CD4-positive, alpha-beta memory T cell (primary cell): ENCODE measurements at regions not wholly inside any gene's neighbourhood (a gene's known extent, or its start where the extent isn't known, plus 50 kb on each side); places are given as distances from the start of the nearest gene placed in this dataset.

Experiments
- CTCF ChIA-PET: fragments of 350-600 bp; sonication (Branson Sonifier 250); formaldehyde crosslinking; loops from one replicate; lab custom pipeline; 2021; ENCODE audit warnings: inconsistent platforms; ENCODE audit not compliant: partially characterized antibody; lab: Charles Lee
- POLR2A ChIA-PET: fragments of 350-600 bp; sonication (Branson Sonifier 250); formaldehyde crosslinking; loops from one replicate; lab custom pipeline; 2021; ENCODE audit not compliant: partially characterized antibody; lab: Charles Lee
- DNase-seq, 5 donors: peaks; one replicate each; pipeline versions ENCODE4 v3.0.0 to v3.0.0-alpha.2; 2020 to 2022; ENCODE audit warnings: mixed read lengths in 1 of 5
- H3K27ac ChIP-seq: one replicate; pipeline ENCODE4 v1.7.0; 2013; ENCODE audit warnings: low read depth, low read length
- H3K27me3 ChIP-seq: 2 replicates; pipeline ENCODE4 v1.7.0; 2013; ENCODE audit warnings: mild to moderate bottlenecking, low read length, moderate library complexity; ENCODE audit not compliant: insufficient read depth
- H3K36me3 ChIP-seq: 2 replicates; pipeline ENCODE4 v1.7.0; 2013; ENCODE audit warnings: mild to moderate bottlenecking, low read length, moderate library complexity; ENCODE audit not compliant: insufficient read depth
- H3K4me1 ChIP-seq: 2 replicates; pipeline ENCODE4 v1.7.0; 2013; ENCODE audit warnings: mild to moderate bottlenecking, low read length, moderate library complexity; ENCODE audit not compliant: insufficient read depth
- H3K4me3 ChIP-seq, 2 donors: one replicate each; pipeline ENCODE4 v1.7.0; 2013; ENCODE audit warnings: low read length in 2 of 2, mild to moderate bottlenecking in 1 of 2
- H3K9me3 ChIP-seq, 2 donors: one replicate each; pipeline ENCODE4 v1.7.0; 2013; ENCODE audit warnings: low read length in 2 of 2, control low read depth in 1 of 2; ENCODE audit not compliant: control insufficient read depth in 1 of 2
- H3K27ac Mint-ChIP-seq, 7 donors: one replicate each; pipeline ENCODE4 v1.8.0; 2020 to 2021; ENCODE audit warnings: mixed read lengths in 7 of 7, mild to moderate bottlenecking in 6 of 7, inconsistent platforms in 3 of 7, moderate library complexity in 3 of 7
- H3K27me3 Mint-ChIP-seq, 2 donors: one replicate each; pipeline ENCODE4 v1.8.0; 2020 to 2021; ENCODE audit warnings: mixed read lengths in 2 of 2
- H3K36me3 Mint-ChIP-seq, 2 donors: one replicate each; pipeline ENCODE4 v1.8.0; 2020 to 2021; ENCODE audit warnings: mixed read lengths in 2 of 2, inconsistent platforms in 1 of 2, mild to moderate bottlenecking in 1 of 2
- H3K4me1 Mint-ChIP-seq, 4 donors: one replicate each; pipeline ENCODE4 v1.8.0; 2020 to 2021; ENCODE audit warnings: mixed read lengths in 4 of 4, mild to moderate bottlenecking in 1 of 4
- H3K4me3 Mint-ChIP-seq, 8 donors: one replicate each; pipeline ENCODE4 v1.8.0; 2020 to 2021; ENCODE audit warnings: mixed read lengths in 8 of 8, mild to moderate bottlenecking in 7 of 8, moderate library complexity in 6 of 8, inconsistent platforms in 3 of 8
- H3K9me3 Mint-ChIP-seq, 8 donors: one replicate each; pipeline ENCODE4 v1.8.0; 2020 to 2021; ENCODE audit warnings: mixed read lengths in 8 of 8, mild to moderate bottlenecking in 5 of 8, inconsistent platforms in 3 of 8, moderate library complexity in 1 of 8
- intact Hi-C: fragments of 100-400 bp; cut with micrococcal nuclease; formaldehyde crosslinking; loops from one replicate; pipeline ENCODE4 v1.15.1; 2023

- Histone ChIP-seq H3K36me3 (no peaks in the 10 kb centered on the region), H3K9me3 (no peaks in the 10 kb centered on the region), H3K4me3 (no peak overlapping the region), H3K27ac (no peak overlapping the region), H3K4me1 (no peaks in the 10 kb centered on the region), H3K27me3 (no peaks in the 10 kb centered on the region)
- CTCF ChIA-PET, result no interaction called here
- H3K4me1 Mint-ChIP-seq, result no peaks in the 10 kb centered on the region
- H3K36me3 Mint-ChIP-seq, result no peaks in the 10 kb centered on the region
- no peaks in the 10 kb centered on the region for H3K9me3 Mint-ChIP-seq
- DNase-seq, result no peak
- intact Hi-C loops, result no loop called here
- POLR2A ChIA-PET, result no interaction called here
- H3K4me3 Mint-ChIP-seq, result no peak overlapping the region
- peaks cover 0 to 2% of the 10 kb centered on the region in 2 donors for H3K27me3 Mint-ChIP-seq
- H3K27ac Mint-ChIP-seq, result no peak overlapping the region
Observed at GRCh38 chr7:118046801-118047200, 137.2 kb upstream of the LSM8 start.

GRCh38 chr7:118052336-118052735 lies 131.6 kb upstream of the LSM8 start:
- no peaks in the 10 kb centered on the region for H3K27me3 ChIP-seq
- Mint-ChIP-seq H3K4me1 (no peaks in the 10 kb centered on the region), H3K27ac (no peak overlapping the region), H3K9me3 (peaks cover 0 to 4% (median 0%) of the 10 kb centered on the region in 8 donors), H3K27me3 (peaks cover 0 to 3% of the 10 kb centered on the region in 2 donors), H3K4me3 (no peak overlapping the region), H3K36me3 (no peaks in the 10 kb centered on the region)
- H3K4me1 ChIP-seq, result no peaks in the 10 kb centered on the region
- H3K27ac ChIP-seq, result no peak overlapping the region
- DNase-seq, result no peak
- intact Hi-C loops, result no loop called here
- POLR2A ChIA-PET, result no interaction called here
- CTCF ChIA-PET, result no interaction called here
- H3K36me3 ChIP-seq, result no peaks in the 10 kb centered on the region
- no peak overlapping the region for H3K4me3 ChIP-seq
- H3K9me3 ChIP-seq, result no peaks in the 10 kb centered on the region

GRCh38 chr7:118053353-118053752 lies 130.6 kb upstream of the LSM8 start:
- H3K36me3 Mint-ChIP-seq, result no peaks in the 10 kb centered on the region
- POLR2A ChIA-PET, result no interaction called here
- Histone ChIP-seq H3K9me3 (no peaks in the 10 kb centered on the region), H3K27me3 (no peaks in the 10 kb centered on the region), H3K4me1 (no peaks in the 10 kb centered on the region), H3K4me3 (no peak overlapping the region), H3K27ac (no peak overlapping the region), H3K36me3 (no peaks in the 10 kb centered on the region)
- no peak overlapping the region for H3K27ac Mint-ChIP-seq
- DNase-seq, result no peak
- H3K27me3 Mint-ChIP-seq, result peaks cover 0 to 3% of the 10 kb centered on the region in 2 donors
- CTCF ChIA-PET, result no interaction called here
- peaks cover 0 to 4% (median 0%) of the 10 kb centered on the region in 8 donors for H3K9me3 Mint-ChIP-seq
- H3K4me1 Mint-ChIP-seq, result no peaks in the 10 kb centered on the region
- intact Hi-C loops, result no loop called here
- H3K4me3 Mint-ChIP-seq, result no peak overlapping the region

GRCh38 chr7:118054529-118054928 lies 129.4 kb upstream of the LSM8 start:
- H3K4me1 ChIP-seq, result no peaks in the 10 kb centered on the region
- no peak overlapping the region for H3K27ac ChIP-seq
- H3K4me3 Mint-ChIP-seq, result no peak overlapping the region
- no peaks in the 10 kb centered on the region for H3K36me3 Mint-ChIP-seq
- H3K4me3 ChIP-seq, result no peak overlapping the region
- no peaks in the 10 kb centered on the region for H3K36me3 ChIP-seq
- intact Hi-C loops, result no loop called here
- no peak overlapping the region for H3K27ac Mint-ChIP-seq
- H3K27me3 ChIP-seq, result no peaks in the 10 kb centered on the region
- peaks cover 0 to 3% of the 10 kb centered on the region in 2 donors for H3K27me3 Mint-ChIP-seq
- no peaks in the 10 kb centered on the region for H3K4me1 Mint-ChIP-seq
- H3K9me3 Mint-ChIP-seq, result peaks cover 0 to 4% (median 0%) of the 10 kb centered on the region in 8 donors
- no peak for DNase-seq
- H3K9me3 ChIP-seq, result no peaks in the 10 kb centered on the region
- POLR2A ChIA-PET, result no interaction called here
- CTCF ChIA-PET, result no interaction called here

- no peak for DNase-seq
- POLR2A ChIA-PET, result no interaction called here
- Histone ChIP-seq H3K27me3 (no peaks in the 10 kb centered on the region), H3K9me3 (no peaks in the 10 kb centered on the region), H3K36me3 (no peaks in the 10 kb centered on the region), H3K4me1 (no peaks in the 10 kb centered on the region), H3K4me3 (no peak overlapping the region), H3K27ac (no peak overlapping the region)
- peaks cover 0 to 4% (median 0%) of the 10 kb centered on the region in 8 donors for H3K9me3 Mint-ChIP-seq
- H3K4me3 Mint-ChIP-seq, result no peak overlapping the region
- H3K27ac Mint-ChIP-seq, result no peak overlapping the region
- no peaks in the 10 kb centered on the region for H3K36me3 Mint-ChIP-seq
- H3K4me1 Mint-ChIP-seq, result no peaks in the 10 kb centered on the region
- CTCF ChIA-PET, result no interaction called here
- intact Hi-C loops, result no loop called here
- H3K27me3 Mint-ChIP-seq, result peaks cover 0 to 3% of the 10 kb centered on the region in 2 donors
Observed at GRCh38 chr7:118055647-118056046, 128.3 kb upstream of the LSM8 start.

- no peak for DNase-seq
- no peaks in the 10 kb centered on the region for H3K9me3 ChIP-seq
- Mint-ChIP-seq H3K36me3 (no peaks in the 10 kb centered on the region), H3K27ac (no peak overlapping the region), H3K27me3 (peaks cover 0 to 3% of the 10 kb centered on the region in 2 donors), H3K9me3 (peaks cover 0 to 4% (median 0%) of the 10 kb centered on the region in 8 donors), H3K4me3 (no peak overlapping the region), H3K4me1 (no peaks in the 10 kb centered on the region)
- intact Hi-C loops, result no loop called here
- H3K36me3 ChIP-seq, result no peaks in the 10 kb centered on the region
- no peaks in the 10 kb centered on the region for H3K4me1 ChIP-seq
- H3K27me3 ChIP-seq, result no peaks in the 10 kb centered on the region
- no peak overlapping the region for H3K27ac ChIP-seq
- H3K4me3 ChIP-seq, result no peak overlapping the region
- ChIA-PET POLR2A (no interaction called here), CTCF (no interaction called here)
Observed at GRCh38 chr7:118057404-118057803, 126.6 kb upstream of the LSM8 start.

GRCh38 chr7:118059209-118059608 lies 124.8 kb upstream of the LSM8 start:
- intact Hi-C loops, result no loop called here
- Mint-ChIP-seq H3K9me3 (peaks cover 0 to 4% (median 0%) of the 10 kb centered on the region in 8 donors), H3K27me3 (peaks cover 2 to 3% of the 10 kb centered on the region in 2 donors), H3K27ac (no peak overlapping the region), H3K4me1 (no peaks in the 10 kb centered on the region), H3K36me3 (no peaks in the 10 kb centered on the region), H3K4me3 (no peak overlapping the region)
- Histone ChIP-seq H3K4me3 (no peak overlapping the region), H3K27ac (no peak overlapping the region), H3K27me3 (no peaks in the 10 kb centered on the region), H3K36me3 (no peaks in the 10 kb centered on the region), H3K9me3 (no peaks in the 10 kb centered on the region), H3K4me1 (no peaks in the 10 kb centered on the region)
- no peak for DNase-seq
- ChIA-PET CTCF (no interaction called here), POLR2A (no interaction called here)

- no peaks in the 10 kb centered on the region for H3K9me3 ChIP-seq
- no peaks in the 10 kb centered on the region for H3K27me3 ChIP-seq
- no peak for DNase-seq
- no peaks in the 10 kb centered on the region for H3K4me1 Mint-ChIP-seq
- peaks cover 2 to 3% of the 10 kb centered on the region in 2 donors for H3K27me3 Mint-ChIP-seq
- H3K27ac Mint-ChIP-seq, result no peak overlapping the region
- no peak overlapping the region for H3K4me3 Mint-ChIP-seq
- ChIA-PET CTCF (no interaction called here), POLR2A (no interaction called here)
- no peak overlapping the region for H3K4me3 ChIP-seq
- intact Hi-C loops, result no loop called here
- H3K36me3 Mint-ChIP-seq, result no peaks in the 10 kb centered on the region
- no peaks in the 10 kb centered on the region for H3K4me1 ChIP-seq
- peaks cover 0 to 4% (median 0%) of the 10 kb centered on the region in 8 donors for H3K9me3 Mint-ChIP-seq
- H3K27ac ChIP-seq, result no peak overlapping the region
- no peaks in the 10 kb centered on the region for H3K36me3 ChIP-seq
Observed at GRCh38 chr7:118060692-118061091, 123.3 kb upstream of the LSM8 start.
